HCT116 (cell line): ENCODE measurements at regions not wholly inside any gene's neighbourhood (a gene's known extent, or its start where the extent isn't known, plus 50 kb on each side); places are given as distances from the start of the nearest gene placed in this dataset.

ENCODE experiments used
- ATAC-seq: fragments of 200-7000 bp; cut with Tn5 transposase; 2 replicates; pipeline ENCODE4 v1.9.1; 2020; ENCODE audit warnings: mild to moderate bottlenecking, moderate library complexity
- BruUV-seq: library from RNA; stranded (reverse); fragments of 400-500 nt; replicated peaks from 2 replicates; lab custom pipeline; 2021; lab: Mats Ljungman, UMichigan
- CTCF ChIA-PET: fragments of 300-600 bp; sonication (Branson Sonifier 250); formaldehyde crosslinking; loops from one replicate; lab custom pipeline; 2021; ENCODE audit warnings: antibody characterized with exemption; lab: Charles Lee
- POLR2A ChIA-PET: fragments of 300-600, 350-600 bp; sonication (Branson Sonifier 250); formaldehyde crosslinking; loops from one replicate; lab custom pipeline; 2021; ENCODE audit warnings: antibody characterized with exemption; lab: Charles Lee
- RAD21 ChIA-PET, 2 experiments: fragments of 300-600 bp; sonication (Branson Sonifier 250); formaldehyde crosslinking; loops; one replicate each; lab custom pipeline; 2023; ENCODE audit warnings: low total read pairs in 2 of 2; ENCODE audit not compliant: uncharacterized antibody in 2 of 2, unreplicated experiment in 2 of 2, low non-redundant PET in 1 of 2; lab: Charles Lee
- DNase-seq: peaks from one replicate; pipeline ENCODE4 v3.0.0-alpha.2; 2010; ENCODE audit warnings: low read depth, low spot score
- H2AFZ ChIP-seq: fragments of 200-600 bp; shearing (Covaris generic), sonication (generic); 2 replicates; pipeline ENCODE4 v1.6.1; 2017; ENCODE audit warnings: low read depth, mixed run types, mixed read lengths, antibody characterized with exemption, low read length; ENCODE audit not compliant: poor library complexity, severe bottlenecking
- H3K27ac ChIP-seq: 2 replicates; pipeline ENCODE4 v1.5.1; 2012; ENCODE audit warnings: low read depth, low read length
- H3K27me3 ChIP-seq: fragments of 200-600 bp; sonication (generic); 2 replicates; pipeline ENCODE4 v1.6.1; 2016; ENCODE audit warnings: mixed run types, low read length, mixed read lengths; ENCODE audit not compliant: insufficient read depth
- H3K36me3 ChIP-seq, 2 experiments: fragments of 200-500 bp in 1 of 2; fragments of 200-600 bp in 1 of 2; sonication (Bioruptor generic) in 1 of 2; sonication (generic) in 1 of 2; 2 replicates each; pipeline versions ENCODE4 v1.5.1 to v1.6.1; 2014 to 2016; ENCODE audit warnings: low read length in 2 of 2, inconsistent platforms in 1 of 2, mixed read lengths in 1 of 2, mixed run types in 1 of 2; ENCODE audit not compliant: insufficient read depth in 2 of 2, control insufficient read depth in 1 of 2
- H3K4me1 ChIP-seq, 2 experiments: fragments of 200-600 bp in 1 of 2; sonication (generic) in 1 of 2; 2 replicates each; pipeline versions ENCODE4 v1.5.1 to v1.6.1; 2012 to 2017; ENCODE audit warnings: low read length in 2 of 2, inconsistent platforms in 1 of 2, mild to moderate bottlenecking in 1 of 2, mixed read lengths in 1 of 2, mixed run types in 1 of 2, moderate library complexity in 1 of 2; ENCODE audit not compliant: insufficient read depth in 2 of 2, control insufficient read depth in 1 of 2
- H3K4me2 ChIP-seq: fragments of 200-600 bp; sonication (generic); 2 replicates; pipeline ENCODE4 v1.6.1; 2017; ENCODE audit warnings: mixed run types, low read length, mixed read lengths
- H3K4me3 ChIP-seq, 2 experiments: fragments of 200-600 bp in 1 of 2; sonication (generic) in 1 of 2; replicated peaks in 1 of 2; 2 replicates each; pipeline ENCODE4 v1.5.1; 2011 to 2016; ENCODE audit warnings: low read length in 2 of 2, control low read depth in 1 of 2, low read depth in 1 of 2, mild to moderate bottlenecking in 1 of 2, mixed read lengths in 1 of 2, mixed run types in 1 of 2
- H3K79me2 ChIP-seq: fragments of 200-600 bp; sonication (generic); 2 replicates; pipeline ENCODE4 v1.6.1; 2017; ENCODE audit warnings: mild to moderate bottlenecking, mixed run types, low read length, moderate library complexity, mixed read lengths; ENCODE audit not compliant: insufficient read depth
- H3K9ac ChIP-seq: fragments of 200-600 bp; sonication (generic); 2 replicates; pipeline ENCODE4 v1.6.1; 2016; ENCODE audit warnings: low read length, mixed read lengths
- H3K9me2 ChIP-seq: fragments of 200-600 bp; sonication (generic), shearing (Covaris generic); 2 replicates; pipeline ENCODE4 v1.6.1; 2017; ENCODE audit warnings: mixed run types, mild to moderate bottlenecking, moderate library complexity; ENCODE audit not compliant: insufficient read depth
- H3K9me3 ChIP-seq, 2 experiments: fragments of 200-500 bp in 1 of 2; fragments of 200-600 bp in 1 of 2; sonication (Bioruptor generic) in 1 of 2; sonication (generic) in 1 of 2; 2 replicates each; pipeline ENCODE4 v1.6.1; 2014 to 2017; ENCODE audit warnings: low read length in 2 of 2, mixed read lengths in 2 of 2, inconsistent platforms in 1 of 2, low read depth in 1 of 2, mild to moderate bottlenecking in 1 of 2, mixed run types in 1 of 2, moderate library complexity in 1 of 2; ENCODE audit not compliant: control insufficient read depth in 1 of 2, insufficient read depth in 1 of 2
- H4K20me1 ChIP-seq: fragments of 200-600 bp; sonication (generic), shearing (Covaris generic); 2 replicates; pipeline ENCODE4 v1.6.1; 2017; ENCODE audit warnings: mixed run types, mild to moderate bottlenecking, moderate library complexity; ENCODE audit not compliant: insufficient read depth
- ATF3 ChIP-seq: IDR thresholded peaks from 2 replicates; pipeline ENCODE4 v1.6.1; 2012
- CBX3 ChIP-seq: IDR thresholded peaks from 2 replicates; pipeline ENCODE4 v1.6.1; 2012; ENCODE audit warnings: low read depth
- CEBPB ChIP-seq: IDR thresholded peaks from 2 replicates; pipeline ENCODE4 v1.6.1; 2012; ENCODE audit warnings: low read depth
- EGR1 ChIP-seq: IDR thresholded peaks from 2 replicates; pipeline ENCODE4 v1.6.1; 2012; ENCODE audit warnings: low read depth
- ELF1 ChIP-seq: IDR thresholded peaks from 2 replicates; pipeline ENCODE4 v1.6.1; 2012; ENCODE audit warnings: low read depth, borderline replicate concordance
- EZH2phosphoT487 ChIP-seq: fragments of 200-600 bp; IDR thresholded peaks from 2 replicates; pipeline ENCODE4 v1.6.1; 2018; ENCODE audit warnings: antibody characterized with exemption, borderline replicate concordance
- FOSL1 ChIP-seq: IDR thresholded peaks from 2 replicates; pipeline ENCODE4 v1.6.1; 2012; ENCODE audit warnings: low read depth
- JUND ChIP-seq: IDR thresholded peaks from 2 replicates; pipeline ENCODE4 v1.6.1; 2012
- MAX ChIP-seq: IDR thresholded peaks from 2 replicates; pipeline ENCODE4 v1.6.1; 2012
- POLR2AphosphoS5 ChIP-seq: IDR thresholded peaks from 2 replicates; pipeline ENCODE4 v1.6.1; 2011; ENCODE audit warnings: mild to moderate bottlenecking, low read depth, low read length, moderate library complexity
- RAD21 ChIP-seq: IDR thresholded peaks from 2 replicates; pipeline ENCODE4 v1.6.1; 2012; ENCODE audit warnings: low read depth, mild to moderate bottlenecking
- REST ChIP-seq: IDR thresholded peaks from 2 replicates; pipeline ENCODE4 v1.6.1; 2012; ENCODE audit warnings: low read depth
- SIN3A ChIP-seq: IDR thresholded peaks from 2 replicates; pipeline ENCODE4 v1.6.1; 2012; ENCODE audit warnings: low read depth
- SP1 ChIP-seq: IDR thresholded peaks from 2 replicates; pipeline ENCODE4 v1.6.1; 2012; ENCODE audit warnings: low read depth
- YY1 ChIP-seq: IDR thresholded peaks from 2 replicates; pipeline ENCODE4 v1.6.1; 2011; ENCODE audit warnings: low read length, low read depth, moderate library complexity, mild to moderate bottlenecking; ENCODE audit not compliant: insufficient replicate concordance; ENCODE audit errors: extremely low read depth
- ZBTB33 ChIP-seq: IDR thresholded peaks from 2 replicates; pipeline ENCODE4 v1.6.1; 2011; ENCODE audit warnings: mild to moderate bottlenecking, low read length, moderate library complexity; ENCODE audit not compliant: insufficient replicate concordance; ENCODE audit errors: extremely low read depth
- intact Hi-C: fragments of 100-400 bp; cut with micrococcal nuclease; formaldehyde crosslinking; loops from 2 replicates; pipeline ENCODE4 v1.10.0; 2022

GRCh38 chr19:46945694-46946489 is 73.7 kb upstream of the NPAS1 start:
- H3K27me3 ChIP-seq = no peaks in the 10 kb centered on the region
- ChIA-PET POLR2A (interaction anchor here (1.3 kb wide), 1 partner anchor 9 kb away, joined by 3 read pairs; no protein-coding TSS in a partner anchor), CTCF (no interaction called here), RAD21 (no interaction called here)
- TF ChIP-seq REST (no peak), ELF1 (no peak), MAX (no peak), ZBTB33 (no peak), EZH2phosphoT487 (no peak), ATF3 (no peak), JUND (no peak), CEBPB (no peak), RAD21 (no peak), POLR2AphosphoS5 (no peak), SP1 (no peak), EGR1 (no peak), FOSL1 (no peak), YY1 (no peak), CBX3 (no peak), SIN3A (no peak)
- no peak for DNase-seq
- ATAC-seq = no peak
- H3K4me2 ChIP-seq = no peak overlapping the region
- H3K4me1 ChIP-seq = peaks cover under 1 to 14% of the 10 kb centered on the region in 2 experiments; a peak in 3 of 4 replicates
- H3K27ac ChIP-seq = no peak overlapping the region
- no peak overlapping the region for H3K4me3 ChIP-seq
- H3K79me2 ChIP-seq = peaks cover 45% of the 10 kb centered on the region
- no peak overlapping the region for H2AFZ ChIP-seq
- H3K9me3 ChIP-seq = no peaks in the 10 kb centered on the region
- intact Hi-C loops = no loop called here
- 0 out of 4 replicates have a peak, but pooled peaks cover 0 to 2% of the 10 kb centered on the region in 2 experiments for H3K36me3 ChIP-seq
- no peaks in the 10 kb centered on the region for H4K20me1 ChIP-seq
- H3K9me2 ChIP-seq = no peaks in the 10 kb centered on the region
- BruUV-seq = no TSS peak
- no peak overlapping the region for H3K9ac ChIP-seq
